ENCODE measurements at regions not wholly inside any gene's neighbourhood (a gene's known extent, or its start where the extent isn't known, plus 50 kb on each side); places are given as distances from the start of the nearest gene placed in this dataset.

GRCh38 chr13:85663856-85664255 is 135.4 kb downstream of the SLITRK6 start:
- no peak for DNase-seq

GRCh38 chr13:85662186-85662585 is 137.0 kb downstream of the SLITRK6 start:
- DNase-seq: no peak

- no peak for DNase-seq
Observed at GRCh38 chr13:85661675-85662074, 137.5 kb downstream of the SLITRK6 start.

GRCh38 chr13:85659493-85659892 is 139.7 kb downstream of the SLITRK6 start:
- DNase-seq: no peak

- DNase-seq: no peak
Observed at GRCh38 chr13:85657942-85658341, 141.3 kb downstream of the SLITRK6 start.

- no peak for DNase-seq
Observed at GRCh38 chr13:85655040-85655439, 144.2 kb downstream of the SLITRK6 start.

GRCh38 chr13:85654227-85654626 is 145.0 kb downstream of the SLITRK6 start:
- DNase-seq: no peak

GRCh38 chr13:85653681-85654080 is 145.5 kb downstream of the SLITRK6 start:
- DNase-seq: no peak

- DNase-seq: no peak
Observed at GRCh38 chr13:85652491-85652890, 146.7 kb downstream of the SLITRK6 start.

- DNase-seq: no peak
Observed at GRCh38 chr13:85651440-85651839, 147.8 kb downstream of the SLITRK6 start.

GRCh38 chr13:85650613-85651012 is 148.6 kb downstream of the SLITRK6 start:
- DNase-seq: no peak

- no peak for DNase-seq
Observed at GRCh38 chr13:85640727-85641126, 158.5 kb downstream of the SLITRK6 start.

- DNase-seq: no peak
Observed at GRCh38 chr13:85638815-85639393, 160.3 kb downstream of the SLITRK6 start.

GRCh38 chr13:85638265-85638664 is 161.0 kb downstream of the SLITRK6 start:
- DNase-seq: no peak

- DNase-seq: no peak
Observed at GRCh38 chr13:85632526-85633195, 166.6 kb downstream of the SLITRK6 start.

- no peak for DNase-seq
Observed at GRCh38 chr13:85631801-85632200, 167.4 kb downstream of the SLITRK6 start.

- no peak for DNase-seq
Observed at GRCh38 chr13:85626603-85627002, 172.6 kb downstream of the SLITRK6 start.

- no peak for DNase-seq
Observed at GRCh38 chr13:85619321-85619720, 179.9 kb downstream of the SLITRK6 start.

GRCh38 chr13:85618521-85618920 is 180.7 kb downstream of the SLITRK6 start:
- no peak for DNase-seq

GRCh38 chr13:85616275-85616674 is 182.9 kb downstream of the SLITRK6 start:
- no peak for DNase-seq

- DNase-seq: no peak
Observed at GRCh38 chr13:85615031-85615430, 184.2 kb downstream of the SLITRK6 start.

- DNase-seq: no peak
Observed at GRCh38 chr13:85610024-85610423, 189.2 kb downstream of the SLITRK6 start.

GRCh38 chr13:85608255-85608829 is 190.9 kb downstream of the SLITRK6 start:
- DNase-seq: no peak

- no peak for DNase-seq
Observed at GRCh38 chr13:85603735-85604134, 195.5 kb downstream of the SLITRK6 start.

- no peak for DNase-seq
Observed at GRCh38 chr13:85601526-85601925, 197.7 kb downstream of the SLITRK6 start.
